Omental fat pad (tissue), 3 donors: ENCODE measurements at regions not wholly inside any gene's neighbourhood (a gene's known extent, or its start where the extent isn't known, plus 50 kb on each side); places are given as distances from the start of the nearest gene placed in this dataset.

Experiments
- ATAC-seq: fragments of 150-250 bp; one replicate; pipeline ENCODE4 v1.9.1; 2016; ENCODE audit warnings: mild to moderate bottlenecking, moderate library complexity; ENCODE audit not compliant: low FRiP score
- DNase-seq: peaks from one replicate; pipeline ENCODE4 v3.0.0-alpha.2; 2019; ENCODE audit warnings: low spot score
- TF ChIP-seq, protein P1 (sequence below), 3 donors: fragments of 450-650 bp; IDR thresholded peaks; one replicate each; pipeline ENCODE4 v1.5.1; 2016 to 2017; ENCODE audit warnings: antibody characterized with exemption in 3 of 3, mild to moderate bottlenecking in 3 of 3, moderate library complexity in 2 of 3

DNA sequence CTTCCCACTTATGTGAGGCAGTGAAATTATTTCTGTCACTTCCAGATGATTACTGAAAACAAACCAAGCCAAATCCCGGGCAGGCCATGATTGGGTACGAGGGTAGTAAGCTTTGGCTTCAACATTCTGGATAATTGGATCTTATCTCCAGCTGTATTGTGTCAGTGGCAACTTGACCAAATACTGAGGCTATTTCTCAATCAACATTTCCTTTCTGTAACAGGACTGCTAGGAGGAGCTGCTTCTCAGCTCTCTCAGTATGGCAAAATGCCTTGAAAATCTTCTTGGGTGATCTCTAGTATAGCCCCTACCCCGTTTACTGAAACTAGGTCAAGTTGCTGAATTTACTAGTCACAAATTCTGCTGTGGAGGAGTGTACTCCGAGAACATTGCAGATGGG is 169.3 kb upstream of the FRMPD4 start:
- DNase-seq (no peak), ATAC-seq (no peak)
- TF ChIP-seq, protein P1, sequence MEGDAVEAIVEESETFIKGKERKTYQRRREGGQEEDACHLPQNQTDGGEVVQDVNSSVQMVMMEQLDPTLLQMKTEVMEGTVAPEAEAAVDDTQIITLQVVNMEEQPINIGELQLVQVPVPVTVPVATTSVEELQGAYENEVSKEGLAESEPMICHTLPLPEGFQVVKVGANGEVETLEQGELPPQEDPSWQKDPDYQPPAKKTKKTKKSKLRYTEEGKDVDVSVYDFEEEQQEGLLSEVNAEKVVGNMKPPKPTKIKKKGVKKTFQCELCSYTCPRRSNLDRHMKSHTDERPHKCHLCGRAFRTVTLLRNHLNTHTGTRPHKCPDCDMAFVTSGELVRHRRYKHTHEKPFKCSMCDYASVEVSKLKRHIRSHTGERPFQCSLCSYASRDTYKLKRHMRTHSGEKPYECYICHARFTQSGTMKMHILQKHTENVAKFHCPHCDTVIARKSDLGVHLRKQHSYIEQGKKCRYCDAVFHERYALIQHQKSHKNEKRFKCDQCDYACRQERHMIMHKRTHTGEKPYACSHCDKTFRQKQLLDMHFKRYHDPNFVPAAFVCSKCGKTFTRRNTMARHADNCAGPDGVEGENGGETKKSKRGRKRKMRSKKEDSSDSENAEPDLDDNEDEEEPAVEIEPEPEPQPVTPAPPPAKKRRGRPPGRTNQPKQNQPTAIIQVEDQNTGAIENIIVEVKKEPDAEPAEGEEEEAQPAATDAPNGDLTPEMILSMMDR (IDR thresholded peaks at IDR 0.05), result no peak

DNA sequence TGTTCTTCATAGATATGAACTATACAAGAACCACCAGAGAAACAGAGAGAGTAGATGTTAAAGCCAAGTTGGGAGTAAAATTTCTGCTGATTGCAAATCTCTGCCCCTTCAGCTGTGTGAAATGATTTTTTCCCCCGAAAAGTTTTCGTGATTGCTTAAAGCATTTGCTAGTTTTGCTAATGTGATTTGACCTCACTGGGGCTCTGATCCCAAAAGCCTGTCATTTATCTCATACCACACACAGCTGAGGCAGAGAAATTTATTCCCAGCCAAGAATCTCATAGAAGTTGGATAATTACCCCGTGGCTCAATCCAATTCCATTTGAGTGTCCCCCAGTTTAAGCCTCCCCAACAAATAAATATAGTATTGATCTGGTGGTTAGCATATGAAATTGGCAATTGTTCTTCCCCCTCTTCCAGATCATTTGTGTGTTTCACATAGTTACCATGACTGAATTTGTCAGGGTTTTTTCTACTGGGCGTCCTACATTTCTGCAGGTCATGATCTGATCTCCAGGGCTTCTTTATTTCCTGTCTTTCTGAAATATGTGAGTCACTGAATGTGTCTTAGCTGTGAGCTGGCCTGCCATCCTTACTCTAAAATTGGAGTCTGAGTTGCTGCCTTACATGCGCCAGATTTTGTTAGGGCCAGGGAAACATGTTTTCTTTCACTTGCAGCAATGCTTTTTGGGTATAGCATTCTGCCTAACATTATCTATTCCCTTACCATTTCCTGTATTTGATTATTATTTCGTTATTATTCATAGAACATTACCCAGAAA is 167.5 kb upstream of the FRMPD4 start:
- DNase-seq, result no peak
- TF ChIP-seq, protein P1 (IDR thresholded peaks at IDR 0.05), result no peak
- no peak for ATAC-seq

DNA sequence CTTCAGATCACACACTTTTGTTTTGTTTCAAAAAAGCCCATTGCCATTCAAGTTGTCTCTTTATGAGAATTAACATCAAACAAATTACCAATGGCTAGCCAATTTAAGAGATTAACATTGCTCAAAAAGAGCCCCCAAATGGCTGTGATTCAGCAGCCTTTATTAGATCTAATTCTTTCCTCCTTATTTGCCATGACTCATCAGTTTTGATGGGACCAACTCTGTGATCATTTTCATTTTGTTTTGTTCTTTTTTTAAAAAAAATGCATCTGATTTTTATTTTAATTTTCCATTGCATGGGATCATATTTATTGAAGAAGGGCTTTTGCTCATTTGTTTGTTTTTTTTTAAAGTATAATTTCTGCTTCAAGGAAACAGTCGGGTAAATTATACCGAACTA is 161.6 kb upstream of the FRMPD4 start:
- no peak for DNase-seq
- TF ChIP-seq, protein P1 (IDR thresholded peaks at IDR 0.05), result no peak
- no peak for ATAC-seq

DNA sequence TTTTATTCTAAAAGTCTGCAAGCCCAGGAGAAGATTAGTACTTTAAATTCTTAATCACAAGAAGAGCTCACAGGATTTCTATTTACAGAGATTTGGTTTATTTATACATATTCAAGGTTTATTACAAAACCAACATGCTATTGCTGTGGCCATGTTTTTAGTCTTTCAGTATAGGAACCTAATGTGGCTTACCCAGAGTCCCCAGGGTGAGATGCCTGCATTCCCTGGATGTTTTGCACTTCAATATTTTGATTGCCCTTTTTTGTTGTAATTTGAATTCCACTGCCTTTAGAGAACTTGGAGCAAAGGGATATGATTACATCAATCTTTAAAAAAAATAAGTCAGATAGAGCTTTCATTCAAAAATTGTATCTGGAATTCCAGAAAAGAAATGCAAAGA is 146.0 kb upstream of the FRMPD4 start:
- TF ChIP-seq, protein P1 (IDR thresholded peaks at IDR 0.05), result no peak
- DNase-seq, result no peak
- no peak for ATAC-seq

DNA sequence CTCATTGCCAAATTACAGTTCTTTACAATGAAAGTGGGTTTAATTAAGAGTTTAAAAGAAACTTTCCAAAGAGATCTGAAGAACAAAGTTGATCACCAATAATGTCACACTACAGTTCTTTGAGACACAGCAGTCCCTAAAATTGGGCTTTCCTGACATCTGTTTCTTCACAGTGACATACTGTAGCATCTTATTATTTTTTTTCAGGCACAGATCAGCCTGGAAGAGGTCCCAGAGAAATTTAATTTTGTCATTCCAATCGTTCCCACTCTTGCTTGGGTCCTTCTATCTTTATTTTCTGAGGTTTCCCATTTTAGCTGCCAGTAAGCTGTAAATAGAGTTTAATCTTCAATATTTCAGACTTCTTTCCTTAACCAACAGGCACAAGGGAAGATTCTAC is 143.1 kb upstream of the FRMPD4 start:
- no peak for ATAC-seq

DNA sequence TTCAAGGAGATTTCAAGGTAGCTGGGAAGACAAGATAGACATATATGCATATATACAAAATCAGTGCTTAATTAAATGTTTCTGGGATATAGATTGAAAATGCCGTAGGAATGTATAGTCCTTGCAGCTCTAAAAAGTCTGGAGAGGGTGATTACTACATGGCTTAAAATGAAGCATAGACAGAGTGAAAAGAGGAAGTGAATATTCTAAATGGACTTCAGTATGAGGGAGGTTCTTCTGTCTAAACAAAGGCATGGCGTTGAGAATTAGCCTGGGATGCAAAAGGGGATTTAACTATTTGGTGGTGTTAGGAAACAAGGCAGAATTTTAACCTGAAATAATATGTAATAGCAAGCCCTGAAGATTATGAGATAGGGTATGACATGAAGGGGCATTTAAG is 141.5 kb upstream of the FRMPD4 start:
- ATAC-seq, result no peak
- TF ChIP-seq, protein P1 (IDR thresholded peaks at IDR 0.05), result no peak
- DNase-seq, result no peak

More for the DNA sequence above, 143.1 kb upstream of the FRMPD4 start:
- no peak for DNase-seq
- TF ChIP-seq, protein P1 (IDR thresholded peaks at IDR 0.05), result no peak

DNA sequence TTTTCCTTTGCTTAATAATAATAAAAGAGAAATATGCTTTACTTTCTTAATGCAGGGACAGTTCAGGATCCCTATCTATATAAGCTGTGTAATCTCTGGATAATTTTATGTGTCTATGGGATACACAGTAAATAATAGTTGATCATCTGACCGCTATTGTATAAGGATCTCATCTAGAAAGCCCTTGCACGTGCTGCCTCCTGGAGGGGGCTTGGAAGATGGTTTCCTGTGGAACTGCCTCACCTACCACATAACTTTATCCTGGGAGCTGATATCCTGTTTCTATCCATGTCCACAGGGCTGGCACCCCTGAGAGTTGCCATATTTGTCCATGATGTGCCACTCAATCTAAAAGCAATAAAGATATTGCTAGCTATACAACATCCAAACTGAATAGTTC is 139.3 kb upstream of the FRMPD4 start:
- TF ChIP-seq, protein P1 (IDR thresholded peaks at IDR 0.05), result no peak
- ATAC-seq (no peak), DNase-seq (no peak)
